GM21576 (cell line): ENCODE measurements at regions not wholly inside any gene's neighbourhood (a gene's known extent, or its start where the extent isn't known, plus 50 kb on each side); places are given as distances from the start of the nearest gene placed in this dataset.

Source experiments
- ATAC-seq: cut with Tn5 transposase; IDR thresholded peaks from one replicate; pipeline ENCODE4 v1.9.1; 2021; ENCODE audit warnings: mild to moderate bottlenecking, moderate library complexity; ENCODE audit not compliant: unreplicated experiment

- ATAC-seq = no peak
These were observed 373.2 kb upstream of the FIGN start for GRCh38 chr2:164109006-164109405.

- no peak for ATAC-seq
These were observed 367.5 kb upstream of the FIGN start for GRCh38 chr2:164103271-164103670.

GRCh38 chr2:164102366-164102765 lies 366.6 kb upstream of the FIGN start:
- ATAC-seq = no peak

- ATAC-seq = no peak
These were observed 355.9 kb upstream of the FIGN start for GRCh38 chr2:164091673-164092072.

GRCh38 chr2:164090533-164090932 lies 354.7 kb upstream of the FIGN start:
- no peak for ATAC-seq

- ATAC-seq = no peak
These were observed 348.3 kb upstream of the FIGN start for GRCh38 chr2:164084066-164084465.

GRCh38 chr2:164080486-164080885 lies 344.7 kb upstream of the FIGN start:
- ATAC-seq = no peak

- ATAC-seq = no peak
These were observed 343.4 kb upstream of the FIGN start for GRCh38 chr2:164079258-164079657.

GRCh38 chr2:164078421-164078820 lies 342.6 kb upstream of the FIGN start:
- no peak for ATAC-seq

- ATAC-seq = no peak
These were observed 337.6 kb upstream of the FIGN start for GRCh38 chr2:164073101-164074074.

- no peak for ATAC-seq
These were observed 333.7 kb upstream of the FIGN start for GRCh38 chr2:164069540-164069939.

GRCh38 chr2:164068063-164068462 lies 332.3 kb upstream of the FIGN start:
- ATAC-seq = no peak

- ATAC-seq = no peak
These were observed 330.3 kb upstream of the FIGN start for GRCh38 chr2:164066095-164066494.

- no peak for ATAC-seq
These were observed 329.2 kb upstream of the FIGN start for GRCh38 chr2:164065038-164065437.

- ATAC-seq = no peak
These were observed 325.4 kb upstream of the FIGN start for GRCh38 chr2:164061129-164061746.

GRCh38 chr2:164060031-164060430 lies 324.2 kb upstream of the FIGN start:
- no peak for ATAC-seq

GRCh38 chr2:164055623-164056022 lies 319.8 kb upstream of the FIGN start:
- no peak for ATAC-seq

GRCh38 chr2:164054651-164055050 lies 318.8 kb upstream of the FIGN start:
- ATAC-seq = no peak

GRCh38 chr2:164053021-164053420 lies 317.2 kb upstream of the FIGN start:
- no peak for ATAC-seq

- ATAC-seq = no peak
These were observed 316.2 kb upstream of the FIGN start for GRCh38 chr2:164052006-164052405.

GRCh38 chr2:164048729-164049128 lies 312.9 kb upstream of the FIGN start:
- ATAC-seq = no peak

- ATAC-seq = no peak
These were observed 310.2 kb upstream of the FIGN start for GRCh38 chr2:164046040-164046439.
